ENCODE measurements at regions not wholly inside any gene's neighbourhood (a gene's known extent, or its start where the extent isn't known, plus 50 kb on each side); places are given as distances from the start of the nearest gene placed in this dataset.

DNA sequence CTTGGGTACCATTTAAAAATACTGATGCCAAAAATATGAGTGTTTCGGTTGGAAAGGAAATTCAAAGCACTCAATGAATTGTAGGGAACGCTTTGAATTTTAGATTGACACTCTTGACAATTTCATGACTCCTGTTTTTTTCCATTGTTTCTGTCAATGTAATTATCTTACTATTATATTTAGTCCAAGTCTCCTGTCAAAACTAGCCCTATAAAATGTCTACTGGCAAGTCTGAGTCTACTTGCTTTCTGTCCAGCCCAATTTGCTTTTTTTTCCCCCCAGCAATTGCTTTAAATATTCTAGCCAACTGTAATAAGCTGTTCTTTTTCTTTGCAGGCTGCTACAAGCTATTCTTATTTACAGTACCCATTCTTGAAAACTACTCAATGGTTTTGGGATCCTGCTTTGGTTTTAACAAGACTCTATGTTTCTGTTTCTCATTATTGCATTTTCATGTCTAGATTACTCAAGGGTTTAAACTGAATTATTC is 1103.9 kb upstream of the GJE1 start:
- TF ChIP-seq, protein P1, sequence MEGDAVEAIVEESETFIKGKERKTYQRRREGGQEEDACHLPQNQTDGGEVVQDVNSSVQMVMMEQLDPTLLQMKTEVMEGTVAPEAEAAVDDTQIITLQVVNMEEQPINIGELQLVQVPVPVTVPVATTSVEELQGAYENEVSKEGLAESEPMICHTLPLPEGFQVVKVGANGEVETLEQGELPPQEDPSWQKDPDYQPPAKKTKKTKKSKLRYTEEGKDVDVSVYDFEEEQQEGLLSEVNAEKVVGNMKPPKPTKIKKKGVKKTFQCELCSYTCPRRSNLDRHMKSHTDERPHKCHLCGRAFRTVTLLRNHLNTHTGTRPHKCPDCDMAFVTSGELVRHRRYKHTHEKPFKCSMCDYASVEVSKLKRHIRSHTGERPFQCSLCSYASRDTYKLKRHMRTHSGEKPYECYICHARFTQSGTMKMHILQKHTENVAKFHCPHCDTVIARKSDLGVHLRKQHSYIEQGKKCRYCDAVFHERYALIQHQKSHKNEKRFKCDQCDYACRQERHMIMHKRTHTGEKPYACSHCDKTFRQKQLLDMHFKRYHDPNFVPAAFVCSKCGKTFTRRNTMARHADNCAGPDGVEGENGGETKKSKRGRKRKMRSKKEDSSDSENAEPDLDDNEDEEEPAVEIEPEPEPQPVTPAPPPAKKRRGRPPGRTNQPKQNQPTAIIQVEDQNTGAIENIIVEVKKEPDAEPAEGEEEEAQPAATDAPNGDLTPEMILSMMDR (conservative IDR thresholded peaks at IDR 0.05; ENCODE audit: low read depth, low read length) = no peak
- TF ChIP-seq EZH2 (IDR thresholded peaks at IDR 0.05; ENCODE audit: borderline replicate concordance, low read depth, low read length, poor library complexity, severe bottlenecking) = no peak

Data from A673 (cell line).